ENCODE measurements at regions not wholly inside any gene's neighbourhood (a gene's known extent, or its start where the extent isn't known, plus 50 kb on each side); places are given as distances from the start of the nearest gene placed in this dataset.
"Not testable (repeated sequence)": the region's sequence is repeated elsewhere in the genome, so short reads cannot be mapped to it uniquely, and the experiment has no call there.

DNA sequence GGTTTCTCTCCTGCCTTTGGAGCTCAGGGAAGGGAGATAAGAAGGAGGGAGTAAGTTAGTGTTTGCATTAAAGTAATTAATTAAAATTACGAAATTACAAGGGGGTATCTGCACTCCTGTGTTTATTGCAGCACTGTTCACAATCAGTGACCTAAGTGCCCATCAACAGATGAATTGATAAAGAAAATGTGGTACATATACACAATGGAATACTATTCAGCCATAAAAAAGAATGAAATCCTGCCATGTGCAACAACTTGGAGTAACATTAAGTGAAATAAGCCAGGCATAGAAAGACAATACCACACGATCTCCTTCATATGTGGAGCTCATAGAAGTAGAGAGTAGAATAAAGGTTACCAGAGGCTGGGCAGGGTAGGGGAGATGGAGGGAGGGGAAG is 202.0 kb downstream of the SHQ1 start:
- Histone ChIP-seq H3K4me3 (ENCODE audit: insufficient read depth, low read depth, low read length) (no peak overlapping the region), H3K36me3 (ENCODE audit: insufficient read depth, low read length) (no peaks in the 10 kb centered on the region), H3K27me3 (ENCODE audit: insufficient read depth, low read length) (peaks cover 7% of the 10 kb centered on the region), H3K79me2 (ENCODE audit: insufficient read depth, low read length) (no peaks in the 10 kb centered on the region), H3K4me2 (ENCODE audit: low read length) (no peak overlapping the region), H3K9ac (ENCODE audit: low read length) (no peak overlapping the region), H3K4me1 (ENCODE audit: insufficient read depth, low read length) (no peaks in the 10 kb centered on the region), H3K9me3 (ENCODE audit: insufficient read depth, low read depth, low read length) (no peaks in the 10 kb centered on the region), H4K20me1 (ENCODE audit: insufficient read depth, low read length) (no peaks in the 10 kb centered on the region), H2AFZ (ENCODE audit: low read depth, low read length) (no peak overlapping the region), H3K27ac (ENCODE audit: low read depth, low read length) (no peak overlapping the region)
- FAIRE-seq: no peak
- TF ChIP-seq EZH2 (IDR thresholded peaks at IDR 0.05; ENCODE audit: insufficient read depth, low read length): no peak
- TF ChIP-seq, protein P1, sequence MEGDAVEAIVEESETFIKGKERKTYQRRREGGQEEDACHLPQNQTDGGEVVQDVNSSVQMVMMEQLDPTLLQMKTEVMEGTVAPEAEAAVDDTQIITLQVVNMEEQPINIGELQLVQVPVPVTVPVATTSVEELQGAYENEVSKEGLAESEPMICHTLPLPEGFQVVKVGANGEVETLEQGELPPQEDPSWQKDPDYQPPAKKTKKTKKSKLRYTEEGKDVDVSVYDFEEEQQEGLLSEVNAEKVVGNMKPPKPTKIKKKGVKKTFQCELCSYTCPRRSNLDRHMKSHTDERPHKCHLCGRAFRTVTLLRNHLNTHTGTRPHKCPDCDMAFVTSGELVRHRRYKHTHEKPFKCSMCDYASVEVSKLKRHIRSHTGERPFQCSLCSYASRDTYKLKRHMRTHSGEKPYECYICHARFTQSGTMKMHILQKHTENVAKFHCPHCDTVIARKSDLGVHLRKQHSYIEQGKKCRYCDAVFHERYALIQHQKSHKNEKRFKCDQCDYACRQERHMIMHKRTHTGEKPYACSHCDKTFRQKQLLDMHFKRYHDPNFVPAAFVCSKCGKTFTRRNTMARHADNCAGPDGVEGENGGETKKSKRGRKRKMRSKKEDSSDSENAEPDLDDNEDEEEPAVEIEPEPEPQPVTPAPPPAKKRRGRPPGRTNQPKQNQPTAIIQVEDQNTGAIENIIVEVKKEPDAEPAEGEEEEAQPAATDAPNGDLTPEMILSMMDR (IDR thresholded peaks at IDR 0.05; ENCODE audit: insufficient read depth, low read depth, low read length): no peak
- peaks cover 21% of the 10 kb centered on the region for H3K27me3 Mint-ChIP-seq (ENCODE audit: low read depth, unreplicated experiment)
- no peak overlapping the region for H3K27ac Mint-ChIP-seq (ENCODE audit: unreplicated experiment)
- DNase-seq (ENCODE audit: low read depth): no peak
- no peaks in the 10 kb centered on the region for H3K36me3 Mint-ChIP-seq (ENCODE audit: low read depth, unreplicated experiment)
- H3K4me1 Mint-ChIP-seq (ENCODE audit: low read depth, unreplicated experiment): no peaks in the 10 kb centered on the region
- no peaks in the 10 kb centered on the region for H3K9me3 Mint-ChIP-seq (ENCODE audit: unreplicated experiment)
- H3K4me3 Mint-ChIP-seq (ENCODE audit: unreplicated experiment): no peak overlapping the region

DNA sequence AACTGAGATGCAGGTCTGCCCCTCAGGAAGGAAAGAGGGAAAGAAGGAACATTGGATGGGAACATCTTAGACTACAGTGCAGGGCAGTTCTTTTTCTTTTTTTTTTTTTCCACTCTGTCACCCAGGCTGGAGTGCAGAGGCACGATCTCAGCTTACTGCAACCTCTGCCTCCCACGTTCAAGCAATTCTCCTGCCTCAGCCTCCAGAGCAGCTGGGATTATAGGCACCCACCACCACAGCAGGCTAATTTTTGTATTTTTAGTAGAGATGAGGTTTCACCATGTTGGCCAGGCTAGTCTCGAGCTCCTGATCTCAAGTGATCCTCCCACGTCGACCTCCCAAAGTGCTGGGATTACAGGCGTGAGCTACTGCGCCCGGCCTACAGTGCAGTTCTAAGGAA is 204.6 kb downstream of the SHQ1 start:
- not testable (repeated sequence) for H3K4me3 Mint-ChIP-seq (ENCODE audit: unreplicated experiment); H3K27me3 ChIP-seq (ENCODE audit: insufficient read depth, low read length); H3K4me1 ChIP-seq (ENCODE audit: insufficient read depth, low read length); H3K9me3 ChIP-seq (ENCODE audit: insufficient read depth, low read depth, low read length); FAIRE-seq; H3K9ac ChIP-seq (ENCODE audit: low read length); H3K79me2 ChIP-seq (ENCODE audit: insufficient read depth, low read length); H2AFZ ChIP-seq (ENCODE audit: low read depth, low read length); H3K27ac ChIP-seq (ENCODE audit: low read depth, low read length); H3K36me3 ChIP-seq (ENCODE audit: insufficient read depth, low read length); H3K4me3 ChIP-seq (ENCODE audit: insufficient read depth, low read depth, low read length); H4K20me1 ChIP-seq (ENCODE audit: insufficient read depth, low read length); H3K36me3 Mint-ChIP-seq (ENCODE audit: low read depth, unreplicated experiment); DNase-seq (ENCODE audit: low read depth); H3K4me2 ChIP-seq (ENCODE audit: low read length); H3K4me1 Mint-ChIP-seq (ENCODE audit: low read depth, unreplicated experiment); H3K9me3 Mint-ChIP-seq (ENCODE audit: unreplicated experiment); H3K27ac Mint-ChIP-seq (ENCODE audit: unreplicated experiment)
- peaks cover 14% of the 10 kb centered on the region for H3K27me3 Mint-ChIP-seq (ENCODE audit: low read depth, unreplicated experiment)

DNA sequence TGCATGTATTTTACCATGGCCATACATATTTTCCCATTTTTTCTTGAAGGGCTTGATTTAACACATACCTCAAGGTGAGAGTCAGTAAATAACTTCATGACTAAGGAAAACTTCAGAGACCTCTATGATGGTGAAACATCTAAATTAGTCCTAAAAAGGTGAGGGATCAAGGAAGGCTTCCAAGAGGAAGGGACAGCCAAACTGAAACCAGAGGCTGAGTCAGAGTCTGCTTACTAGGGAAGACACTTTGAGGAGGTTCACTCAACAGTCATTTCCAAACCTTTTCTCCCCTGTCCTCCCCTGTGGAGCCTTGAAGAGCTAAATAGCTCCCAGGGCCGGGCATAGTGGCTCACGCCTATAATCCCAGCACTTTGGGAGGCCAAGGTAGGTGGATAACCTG is 206.6 kb downstream of the SHQ1 start:
- H3K4me2 ChIP-seq (ENCODE audit: low read length): no peak overlapping the region
- H4K20me1 ChIP-seq (ENCODE audit: insufficient read depth, low read length): no peaks in the 10 kb centered on the region
- Mint-ChIP-seq H3K36me3 (ENCODE audit: low read depth, unreplicated experiment) (no peaks in the 10 kb centered on the region), H3K9me3 (ENCODE audit: unreplicated experiment) (peaks cover 3% of the 10 kb centered on the region), H3K4me1 (ENCODE audit: low read depth, unreplicated experiment) (no peaks in the 10 kb centered on the region), H3K4me3 (ENCODE audit: unreplicated experiment) (no peak overlapping the region), H3K27ac (ENCODE audit: unreplicated experiment) (no peak overlapping the region), H3K27me3 (ENCODE audit: low read depth, unreplicated experiment) (peaks cover 23% of the 10 kb centered on the region)
- peaks cover 2% of the 10 kb centered on the region for H3K9me3 ChIP-seq (ENCODE audit: insufficient read depth, low read depth, low read length)
- H3K27me3 ChIP-seq (ENCODE audit: insufficient read depth, low read length): peaks cover 6% of the 10 kb centered on the region
- no peaks in the 10 kb centered on the region for H3K4me1 ChIP-seq (ENCODE audit: insufficient read depth, low read length)
- peak; percentile 47 for FAIRE-seq
- H3K27ac ChIP-seq (ENCODE audit: low read depth, low read length): no peak overlapping the region
- DNase-seq (ENCODE audit: low read depth): no peak
- no peaks in the 10 kb centered on the region for H3K79me2 ChIP-seq (ENCODE audit: insufficient read depth, low read length)
- no peak overlapping the region for H2AFZ ChIP-seq (ENCODE audit: low read depth, low read length)
- H3K36me3 ChIP-seq (ENCODE audit: insufficient read depth, low read length): no peaks in the 10 kb centered on the region
- no peak overlapping the region for H3K4me3 ChIP-seq (ENCODE audit: insufficient read depth, low read depth, low read length)
- H3K9ac ChIP-seq (ENCODE audit: low read length): no peak overlapping the region
- TF ChIP-seq EZH2 (IDR thresholded peaks at IDR 0.05; ENCODE audit: insufficient read depth, low read length): no peak
- TF ChIP-seq, protein P1 (IDR thresholded peaks at IDR 0.05; ENCODE audit: insufficient read depth, low read depth, low read length): no peak

Data from astrocyte (in vitro differentiated cells and primary cell).